ENCODE measurements at regions not wholly inside any gene's neighbourhood (a gene's known extent, or its start where the extent isn't known, plus 50 kb on each side); places are given as distances from the start of the nearest gene placed in this dataset.
A peak's percentile ranks its signal among the peaks of the same experiment; 100 is the strongest.
"Not testable (repeated sequence)": the region's sequence is repeated elsewhere in the genome, so short reads cannot be mapped to it uniquely, and the experiment has no call there.

DNA sequence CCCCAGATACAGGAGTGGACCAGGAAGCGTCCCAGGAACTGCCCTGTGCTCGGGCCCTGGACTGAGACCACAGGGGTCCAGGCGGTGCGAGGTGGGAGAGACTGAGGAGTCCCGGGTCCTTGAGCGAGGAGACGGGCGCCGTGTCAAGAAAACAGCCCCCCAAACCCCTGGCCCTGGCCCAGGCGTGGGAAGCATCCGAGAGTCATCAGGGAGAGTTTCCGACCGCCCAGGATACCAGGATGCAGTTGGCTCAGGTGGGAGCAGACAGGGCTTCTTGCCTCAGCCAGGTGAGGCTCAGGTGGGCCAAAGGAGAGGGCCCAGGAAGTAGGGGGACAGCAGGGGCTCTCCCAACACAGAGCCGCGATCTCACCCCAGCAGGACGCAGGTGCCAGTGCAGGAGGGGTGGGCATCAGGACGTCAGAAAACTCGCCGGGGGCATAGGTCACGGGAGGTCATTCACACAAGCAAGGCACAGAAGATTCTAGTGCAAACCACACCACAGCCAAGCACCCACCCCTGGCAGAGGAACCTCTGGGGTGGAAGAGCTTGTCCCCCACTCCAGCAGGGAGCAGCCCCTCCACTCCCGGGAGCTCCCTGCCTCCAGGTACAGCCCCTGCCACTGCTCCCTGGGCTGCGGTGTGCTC lies 102.5 kb upstream of the EIF5 start:
- DNase-seq (ENCODE audit: low read depth), result no peak

DNA sequence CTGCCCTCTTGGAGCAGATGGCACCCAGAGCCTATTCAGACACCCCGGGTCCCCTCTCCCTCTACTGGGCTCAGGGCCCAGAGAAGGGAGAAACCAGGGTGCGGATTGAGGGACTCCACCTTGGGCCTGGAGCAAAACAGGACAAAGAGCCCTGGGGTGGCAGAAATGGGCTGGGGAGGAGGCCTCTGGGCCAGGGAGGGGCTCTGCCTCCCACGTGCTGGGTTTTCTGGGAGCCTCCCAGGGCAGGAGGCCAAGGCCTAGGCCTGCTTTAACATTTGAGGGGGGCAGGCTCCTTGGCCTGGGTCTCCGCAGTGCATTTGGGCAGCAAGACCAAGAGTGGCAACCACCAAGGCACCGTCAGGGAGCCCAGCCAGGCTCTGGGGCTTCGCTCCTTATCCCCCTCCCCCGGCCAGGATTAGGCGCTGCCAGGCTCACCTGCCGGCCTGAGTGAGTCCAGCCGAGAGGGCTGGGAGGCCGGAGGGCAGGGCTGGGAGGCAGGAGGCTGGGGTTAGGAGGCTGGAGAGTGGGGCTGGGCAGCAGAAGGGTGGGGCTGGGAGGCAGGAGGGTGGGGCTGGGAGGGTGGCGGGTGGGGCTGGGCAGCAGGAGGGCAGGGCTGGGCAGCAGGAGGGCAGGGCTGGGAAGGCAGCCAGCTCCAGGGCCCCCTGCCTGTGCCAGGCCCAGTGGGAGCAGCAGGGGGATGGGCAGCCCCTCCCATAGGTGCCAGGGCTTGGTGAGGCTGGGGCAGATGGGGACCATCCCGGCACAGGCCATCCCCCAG lies 101.8 kb upstream of the EIF5 start:
- DNase-seq (ENCODE audit: low read depth), result no peak

DNA sequence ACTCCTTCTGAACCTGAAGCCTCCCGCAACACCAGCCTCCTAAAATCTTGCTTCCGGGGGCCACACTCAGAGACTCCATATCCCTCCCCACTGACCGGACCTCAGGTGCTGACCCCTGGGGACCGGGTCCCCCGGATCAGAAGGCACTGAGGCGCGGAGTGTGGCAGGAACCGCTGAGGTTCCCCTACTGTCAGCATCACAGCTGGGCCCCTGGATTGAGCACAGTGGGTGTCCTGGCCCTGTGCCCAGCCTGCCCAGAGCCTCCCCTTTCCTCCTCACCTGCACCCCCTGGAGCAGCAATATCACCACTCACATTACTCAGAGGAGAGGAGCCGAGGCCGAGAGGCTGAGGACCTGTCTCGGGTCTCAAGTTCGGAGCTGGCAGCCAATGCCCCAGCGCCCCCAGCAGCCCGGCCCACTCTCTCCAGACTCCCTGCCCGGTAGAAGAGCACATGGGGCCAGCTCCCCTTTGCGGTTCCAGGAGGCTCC lies 101.2 kb upstream of the EIF5 start:
- DNase-seq (ENCODE audit: low read depth), result no peak

DNA sequence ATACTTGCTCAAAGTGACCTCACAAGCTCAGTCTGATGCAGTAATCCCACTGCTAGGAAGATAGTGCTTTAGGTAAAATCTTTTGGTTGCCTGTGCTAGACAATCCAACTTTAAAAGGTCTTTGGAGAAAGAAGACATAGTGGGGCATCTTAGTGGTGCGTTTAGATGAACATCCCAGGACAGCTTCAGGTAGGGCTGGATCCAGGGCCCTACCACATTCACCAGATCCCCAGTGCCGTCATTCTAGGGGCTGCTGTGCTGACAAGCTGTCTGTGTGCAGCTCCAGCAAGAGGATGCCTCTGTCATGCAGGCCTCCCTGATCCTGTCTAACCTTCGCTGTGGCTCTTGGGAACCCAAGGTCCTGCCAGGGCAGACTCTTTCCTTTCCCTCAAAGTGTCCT lies 100.7 kb upstream of the EIF5 start:
- no peak for DNase-seq (ENCODE audit: low read depth)

DNA sequence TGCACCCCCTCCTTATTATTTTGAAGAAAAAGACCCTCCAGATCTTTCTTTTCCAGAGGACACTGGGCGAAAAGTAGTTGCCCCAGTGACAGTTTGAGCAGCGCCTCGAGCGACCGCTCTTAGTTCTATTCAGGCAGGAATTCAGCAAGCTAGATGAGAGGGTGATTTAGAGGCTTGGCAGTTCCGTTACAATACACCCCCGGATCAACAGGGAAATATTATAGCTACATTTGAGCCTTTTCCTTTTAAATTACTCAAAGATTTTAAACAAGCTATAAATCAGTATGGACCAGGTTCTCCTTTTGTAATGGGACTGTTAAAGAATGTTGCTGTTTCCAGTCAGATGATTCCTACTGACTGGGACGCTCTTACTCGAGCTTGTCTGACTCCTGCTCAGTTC lies 99.2 kb upstream of the EIF5 start:
- DNase-seq (ENCODE audit: low read depth), result not testable (repeated sequence)

DNA sequence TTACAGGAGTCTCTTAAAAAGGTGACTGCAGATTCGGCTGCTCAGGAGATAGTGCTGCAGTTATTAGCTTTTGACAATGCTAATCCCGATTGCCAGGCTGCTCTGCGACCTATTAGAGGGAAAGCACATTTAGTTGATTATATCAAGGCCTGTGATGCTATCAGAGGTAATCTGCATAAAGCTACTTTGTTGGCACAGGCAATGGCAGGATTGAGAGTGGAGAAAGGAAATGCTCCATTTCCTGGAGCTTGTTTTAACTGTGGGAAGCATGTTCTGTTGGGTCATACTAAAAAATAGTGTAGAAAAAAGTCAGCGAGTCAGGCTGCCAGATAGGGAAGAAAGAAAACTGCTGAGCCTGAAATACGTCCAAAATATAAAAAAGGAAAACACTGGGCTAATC lies 98.5 kb upstream of the EIF5 start:
- DNase-seq (ENCODE audit: low read depth), result not testable (repeated sequence)

DNA sequence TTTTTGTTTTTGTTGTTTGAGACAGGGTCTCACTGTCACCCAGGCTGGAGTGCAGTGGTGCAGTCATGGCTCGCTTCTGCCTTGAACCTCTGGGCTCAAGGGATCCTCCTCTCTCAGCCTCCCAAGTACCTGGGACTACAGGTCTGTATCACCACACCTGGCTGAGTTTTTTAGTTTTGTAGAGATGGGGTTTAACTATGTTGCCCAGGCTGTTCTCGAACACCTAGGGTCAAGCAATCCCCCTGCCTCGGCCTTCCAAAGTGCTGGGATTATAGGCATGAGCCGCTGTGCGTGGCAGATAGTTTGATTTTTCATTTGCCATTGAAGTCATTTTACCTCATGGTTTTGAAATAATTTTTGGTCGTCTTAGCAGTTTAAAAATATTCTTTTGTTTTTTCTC lies 94.3 kb upstream of the EIF5 start:
- DNase-seq (ENCODE audit: low read depth), result no peak

DNA sequence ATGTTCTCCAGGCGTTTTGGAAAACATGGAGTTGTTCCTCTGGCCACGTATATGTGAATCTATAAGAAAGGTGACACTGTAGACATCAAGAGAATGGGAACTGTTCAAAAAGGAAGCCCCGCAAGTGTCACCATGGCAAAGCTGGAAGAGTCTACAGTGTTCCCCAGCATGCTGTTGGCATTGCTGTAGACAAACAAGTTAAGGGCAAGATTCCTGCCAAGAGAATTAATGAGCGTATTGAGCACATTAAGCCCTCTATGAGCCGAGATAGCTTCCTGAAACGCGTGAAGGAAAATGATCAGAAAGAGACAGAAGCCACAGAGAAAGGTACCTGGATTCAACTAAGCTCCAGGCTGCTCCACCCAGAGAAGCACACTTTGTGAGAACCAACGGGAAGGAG lies 92.5 kb upstream of the EIF5 start:
- no peak for DNase-seq (ENCODE audit: low read depth)

DNA sequence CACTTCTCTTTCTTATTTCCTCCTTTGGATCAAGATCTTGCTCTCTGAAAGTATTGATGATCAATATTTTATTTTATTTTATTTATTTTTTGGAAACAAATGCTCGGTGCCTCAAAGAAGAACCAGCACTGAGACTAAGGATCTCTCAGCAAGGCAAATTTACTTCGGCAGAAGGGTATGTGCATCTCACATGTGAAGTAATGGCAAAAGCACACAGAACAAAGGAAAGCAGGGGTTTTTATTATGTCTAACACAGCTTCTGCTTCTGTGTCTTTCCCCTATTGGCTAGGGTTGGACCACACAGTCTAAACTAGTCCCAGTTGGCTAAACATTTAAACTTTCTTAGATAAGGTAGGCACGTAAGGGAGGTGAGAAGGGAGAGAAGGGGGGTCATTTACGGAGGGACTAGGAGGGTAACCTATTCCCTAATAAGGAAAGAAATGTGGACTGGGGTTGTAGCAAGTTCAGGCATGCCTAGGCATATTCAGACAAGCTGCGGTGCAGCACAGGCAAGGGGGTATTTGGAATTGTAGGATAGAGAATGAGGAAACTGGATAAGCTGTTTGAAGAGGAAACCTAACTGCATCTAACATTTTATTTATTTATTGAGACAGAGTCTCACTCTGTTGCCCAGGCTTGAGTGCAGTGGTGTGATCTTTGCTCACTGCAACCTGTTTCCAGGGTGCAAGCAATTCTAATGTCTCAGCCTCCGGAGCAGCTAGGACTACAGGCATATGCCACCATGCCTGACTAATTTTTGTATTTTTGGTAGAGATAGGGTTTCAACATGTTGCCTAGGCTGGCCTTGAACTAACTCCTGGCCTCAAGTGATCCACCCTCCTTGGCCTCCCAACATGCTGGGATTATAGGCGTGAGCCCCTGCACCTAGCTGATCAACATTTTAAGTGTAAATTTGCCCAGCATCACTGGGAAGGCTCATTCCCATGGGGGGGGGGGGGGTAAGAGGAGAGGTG lies 90.0 kb upstream of the EIF5 start:
- no peak for DNase-seq (ENCODE audit: low read depth)

DNA sequence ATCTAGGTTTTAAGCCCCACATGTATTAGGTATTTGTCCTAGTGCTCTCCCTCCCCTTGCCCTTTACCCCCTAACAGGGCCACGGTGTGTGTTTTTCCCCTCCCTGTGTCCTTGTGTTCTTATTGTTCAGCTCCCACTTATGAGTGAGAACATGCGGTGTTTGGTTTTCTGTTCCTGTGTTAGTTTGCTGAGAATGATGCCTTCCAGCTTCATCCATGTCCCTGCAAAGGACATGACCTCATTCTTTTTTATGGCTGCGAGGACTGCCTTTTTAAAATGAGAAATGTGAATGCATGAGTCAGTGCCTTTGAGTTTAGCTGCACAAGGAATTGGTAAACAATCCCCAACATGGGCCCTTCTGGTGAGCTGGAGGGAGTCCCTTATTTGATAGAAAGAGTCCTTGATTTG lies 88.4 kb upstream of the EIF5 start:
- DNase-seq (ENCODE audit: low read depth), result peak; percentile 26

DNA sequence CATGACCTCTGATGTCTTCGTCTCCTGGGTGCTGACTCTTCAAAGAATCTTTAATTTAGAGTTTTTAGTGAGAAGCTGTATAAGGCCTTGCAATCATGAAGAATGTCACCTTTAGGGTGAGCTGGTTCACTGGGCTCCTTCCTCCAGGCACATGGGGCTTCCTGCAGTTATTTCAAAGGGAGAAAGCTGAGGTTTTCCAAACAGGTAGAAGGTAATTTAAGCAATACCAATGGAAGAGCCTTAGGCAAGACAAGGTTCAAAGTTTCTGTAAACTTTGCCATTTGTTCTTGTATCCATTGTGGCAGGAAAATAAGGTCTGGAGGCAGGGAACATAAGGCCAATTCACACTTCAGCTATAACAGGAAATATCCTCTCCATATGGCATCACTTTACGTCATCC lies 88.0 kb upstream of the EIF5 start:
- DNase-seq (ENCODE audit: low read depth), result no peak

DNA sequence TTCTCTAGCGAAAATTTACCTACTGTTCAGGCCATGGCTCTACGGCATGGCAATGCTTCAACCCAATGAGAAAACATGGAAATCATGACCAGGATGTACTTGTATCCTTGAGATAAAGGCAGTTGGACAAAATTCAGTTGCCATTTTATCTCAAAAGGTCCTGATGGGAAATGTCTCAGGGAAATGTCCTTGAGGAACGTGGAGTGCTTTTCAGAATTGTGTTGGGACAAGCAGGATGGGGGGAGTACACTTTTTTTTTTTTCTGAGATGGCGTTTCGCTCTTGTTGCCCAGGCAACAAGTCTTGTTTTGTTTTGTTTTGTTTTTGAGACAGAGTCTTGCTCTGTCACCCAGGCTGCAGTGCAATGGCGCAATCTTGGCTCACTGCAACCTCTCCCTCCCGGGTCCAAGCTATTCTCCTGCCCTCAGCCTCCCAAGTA lies 86.8 kb upstream of the EIF5 start:
- no peak for DNase-seq (ENCODE audit: low read depth)

DNA sequence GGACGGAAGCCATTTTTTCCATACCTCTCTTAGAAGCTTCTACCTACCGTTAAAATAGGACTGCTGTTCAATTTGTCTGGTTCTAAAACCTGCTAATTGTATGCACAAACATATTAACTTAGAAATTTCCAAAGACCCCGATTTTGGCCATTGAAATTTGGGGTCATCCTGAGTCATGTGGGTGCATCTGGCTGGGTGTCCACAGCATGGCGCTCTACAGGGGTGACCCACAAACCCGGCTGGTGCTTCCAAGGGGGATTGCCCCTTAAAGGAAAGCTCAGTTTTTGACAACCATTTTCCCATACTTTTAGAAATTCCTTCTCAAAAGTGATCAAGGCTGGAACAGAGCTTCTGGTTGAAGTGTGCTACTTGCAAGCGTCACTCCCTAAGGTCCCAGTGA lies 83.9 kb upstream of the EIF5 start:
- DNase-seq (ENCODE audit: low read depth), result no peak

DNA sequence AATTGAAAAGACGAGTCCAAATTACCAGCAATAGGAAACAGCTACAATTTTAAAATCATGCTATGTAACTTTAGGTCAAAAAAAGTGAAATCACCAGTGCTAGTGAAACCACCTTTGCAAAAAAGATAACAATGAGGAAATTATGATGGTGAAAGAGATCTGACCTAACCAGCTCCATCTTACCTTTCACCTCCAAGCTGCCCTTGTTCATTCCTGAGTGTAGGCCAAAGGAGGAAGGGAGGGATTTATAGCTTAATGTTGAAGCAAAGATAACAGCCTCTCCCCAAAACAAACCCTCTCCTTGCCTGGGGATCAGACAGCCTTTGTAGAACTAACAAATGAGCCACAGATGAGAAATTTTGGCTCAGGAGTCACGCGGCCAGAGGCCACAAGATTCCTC lies 83.2 kb upstream of the EIF5 start:
- DNase-seq (ENCODE audit: low read depth), result no peak

DNA sequence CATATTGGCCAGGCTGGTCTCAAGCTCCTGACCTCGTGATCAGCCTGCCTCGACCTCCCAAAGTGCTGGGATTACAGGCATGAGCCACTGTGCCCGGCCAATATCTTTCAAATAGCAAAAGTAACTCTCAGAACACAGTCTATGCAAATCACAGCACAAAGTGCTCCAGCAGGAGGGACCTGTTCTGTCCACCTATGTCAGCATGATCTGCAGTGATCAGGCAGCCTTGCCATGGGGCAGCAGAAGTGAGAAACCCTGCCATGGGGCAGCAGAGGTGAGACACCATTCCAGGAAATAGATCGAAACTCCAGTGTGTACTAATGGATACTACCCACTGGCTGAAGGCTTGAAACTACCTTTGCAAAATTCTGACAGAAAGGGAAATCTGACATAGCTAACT lies 78.5 kb upstream of the EIF5 start:
- no peak for DNase-seq (ENCODE audit: low read depth)

DNA sequence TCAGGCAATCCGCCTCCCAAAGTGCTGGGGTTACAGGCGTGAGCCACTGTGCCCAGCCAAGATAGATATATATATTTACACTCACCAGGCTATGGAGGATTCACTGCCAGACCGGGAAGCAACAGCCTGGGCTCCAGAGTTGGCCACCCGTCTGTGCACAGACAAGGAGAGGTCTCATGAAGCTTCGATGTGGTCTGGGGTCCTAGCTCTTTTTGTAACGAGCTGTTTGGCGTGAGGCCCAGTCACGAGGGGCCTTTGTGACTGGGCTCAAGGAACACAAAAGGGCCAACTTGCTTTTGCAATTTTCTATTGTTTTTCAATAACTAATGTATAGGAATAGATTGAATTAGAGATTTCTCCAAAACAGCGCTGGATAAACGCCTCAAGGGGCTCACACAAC lies 77.6 kb upstream of the EIF5 start:
- DNase-seq (ENCODE audit: low read depth), result no peak

DNA sequence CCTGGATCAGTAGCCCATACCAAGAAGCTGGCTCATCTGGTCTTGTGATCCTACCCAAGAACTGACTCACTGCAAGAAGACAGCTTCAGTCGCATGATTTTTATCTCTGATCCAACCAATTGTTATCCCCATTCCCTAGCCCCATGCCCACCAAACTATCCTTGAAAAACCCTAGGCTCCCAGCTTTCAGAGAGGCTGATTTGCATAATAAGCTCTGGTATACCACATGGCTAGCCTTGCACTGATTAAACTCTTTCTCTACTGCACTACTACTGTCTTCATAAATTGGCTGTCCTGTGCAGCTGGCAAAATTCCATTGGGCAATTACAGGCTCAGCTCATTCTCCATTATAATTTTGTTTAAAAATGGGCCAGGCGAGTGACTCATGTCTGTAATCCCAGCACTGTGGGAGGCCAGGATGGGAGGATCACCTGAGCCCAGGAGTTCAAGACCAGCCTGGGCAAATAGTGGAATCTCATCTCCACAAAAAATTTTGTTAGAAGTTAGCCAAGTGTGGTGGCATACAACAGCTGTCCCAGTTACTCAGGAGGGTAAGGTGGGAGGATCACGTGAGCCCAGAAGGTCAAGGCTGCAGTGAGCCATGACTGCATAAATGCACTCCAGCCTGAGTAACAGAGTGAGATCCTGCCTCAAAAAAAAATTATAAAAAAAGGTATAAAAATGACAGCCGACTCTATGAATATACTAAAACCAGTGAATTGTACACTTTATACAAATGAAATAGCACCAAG lies 76.7 kb upstream of the EIF5 start:
- peak; percentile 55 for DNase-seq (ENCODE audit: low read depth)

DNA sequence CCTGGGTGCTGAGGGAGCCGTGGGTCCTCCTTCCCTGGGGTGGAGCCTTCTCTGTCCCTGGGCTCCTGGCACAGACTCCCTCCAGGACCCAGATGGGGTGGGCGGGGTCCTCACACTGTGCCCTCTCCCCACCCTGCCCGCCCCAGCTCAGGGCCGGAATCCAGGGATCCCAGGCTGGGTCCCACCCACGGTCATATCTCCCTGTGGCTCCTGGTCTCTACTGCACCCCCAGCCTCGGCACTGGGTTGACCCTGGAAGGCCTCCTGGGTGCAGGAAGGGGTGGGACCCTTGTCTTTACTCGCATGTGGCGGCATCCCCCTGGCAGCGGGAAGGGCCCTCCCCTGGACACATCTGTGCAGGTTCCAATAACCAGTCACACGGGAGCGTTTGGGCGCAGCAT lies 75.8 kb upstream of the EIF5 start:
- no peak for DNase-seq (ENCODE audit: low read depth)

DNA sequence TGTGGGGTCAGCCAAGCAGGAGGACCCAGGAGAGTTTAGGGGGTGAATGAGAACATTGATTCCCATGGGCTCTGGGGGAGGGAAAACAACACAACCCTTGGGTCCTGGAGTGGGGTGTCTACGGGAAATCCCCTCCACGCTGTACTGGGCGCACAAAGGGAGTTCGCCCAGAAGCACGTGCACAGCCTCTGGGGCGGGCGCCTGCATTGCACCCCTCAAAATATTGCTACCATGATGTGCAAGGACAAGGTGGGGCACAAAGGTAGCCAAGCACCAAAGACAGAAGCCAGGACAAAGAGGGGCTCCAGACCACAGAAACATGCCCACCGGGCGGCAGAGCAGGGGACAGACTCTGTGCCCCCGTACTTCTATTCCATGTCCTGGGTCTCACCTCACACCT lies 74.9 kb upstream of the EIF5 start:
- no peak for DNase-seq (ENCODE audit: low read depth)

DNA sequence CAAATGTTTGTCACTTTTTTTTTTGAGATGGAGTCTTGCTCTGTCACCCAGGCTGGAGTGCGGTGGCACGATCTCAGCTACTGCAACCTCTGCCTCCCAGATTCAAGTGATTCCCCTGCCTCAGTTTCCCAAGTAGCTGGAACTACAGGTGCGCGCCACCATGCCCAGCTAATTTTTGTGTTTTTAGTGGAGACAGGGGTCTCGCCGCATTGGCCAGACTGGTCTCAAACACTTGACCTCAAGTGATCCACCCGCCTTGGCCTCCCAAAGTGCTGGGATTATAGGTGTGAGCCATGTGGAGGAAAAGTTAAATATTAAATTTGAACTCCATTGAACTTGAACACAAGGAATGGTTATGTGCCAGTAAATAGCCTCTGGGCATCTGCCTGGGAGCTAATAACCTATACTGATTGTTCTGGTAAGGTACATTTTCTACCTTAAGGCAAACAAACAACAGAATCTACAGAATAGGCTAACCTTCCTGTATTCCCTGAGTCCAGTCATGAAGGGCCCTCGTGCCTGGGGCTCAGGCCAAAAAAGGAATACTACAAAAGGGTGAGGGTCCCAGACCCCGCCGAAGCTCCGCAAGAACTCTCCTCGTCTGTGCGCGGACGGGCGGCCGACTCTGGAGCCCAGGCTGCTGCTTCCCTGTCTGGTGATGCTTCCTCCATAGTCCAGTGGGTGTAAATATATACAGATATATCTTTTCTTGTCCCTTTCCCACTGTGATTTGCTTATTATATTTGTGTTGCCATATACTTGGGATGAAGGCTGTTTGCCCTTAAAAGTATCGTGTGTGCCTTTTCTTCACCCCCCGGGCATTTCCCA lies 74.0 kb upstream of the EIF5 start:
- no peak for DNase-seq (ENCODE audit: low read depth)

DNA sequence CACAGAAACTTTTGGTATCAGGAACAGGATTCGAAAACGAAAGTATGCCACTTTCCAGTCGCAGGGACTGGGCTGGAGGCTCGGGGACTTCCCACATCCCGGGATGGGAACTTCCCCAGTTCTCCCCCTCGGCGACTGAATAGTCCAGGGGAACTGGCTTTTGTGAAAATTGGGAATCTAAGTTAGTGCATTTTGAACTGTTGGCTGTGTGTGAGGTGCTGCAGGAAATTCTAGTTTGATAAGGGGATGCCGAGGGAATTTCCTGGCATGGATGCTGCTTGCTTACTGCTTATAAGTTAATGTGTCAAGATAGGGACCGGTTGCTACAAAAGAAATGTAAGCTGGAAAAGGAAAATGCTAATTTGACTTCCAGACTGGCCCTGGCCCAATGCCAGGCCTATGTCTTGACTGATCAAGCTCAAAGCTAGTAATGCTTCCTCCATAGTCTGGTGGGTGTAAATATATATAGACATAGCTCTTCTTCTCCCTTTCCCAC lies 73.4 kb upstream of the EIF5 start:
- DNase-seq (ENCODE audit: low read depth), result peak; percentile 75
